ENCODE measurements at regions not wholly inside any gene's neighbourhood (a gene's known extent, or its start where the extent isn't known, plus 50 kb on each side); places are given as distances from the start of the nearest gene placed in this dataset.

DNA sequence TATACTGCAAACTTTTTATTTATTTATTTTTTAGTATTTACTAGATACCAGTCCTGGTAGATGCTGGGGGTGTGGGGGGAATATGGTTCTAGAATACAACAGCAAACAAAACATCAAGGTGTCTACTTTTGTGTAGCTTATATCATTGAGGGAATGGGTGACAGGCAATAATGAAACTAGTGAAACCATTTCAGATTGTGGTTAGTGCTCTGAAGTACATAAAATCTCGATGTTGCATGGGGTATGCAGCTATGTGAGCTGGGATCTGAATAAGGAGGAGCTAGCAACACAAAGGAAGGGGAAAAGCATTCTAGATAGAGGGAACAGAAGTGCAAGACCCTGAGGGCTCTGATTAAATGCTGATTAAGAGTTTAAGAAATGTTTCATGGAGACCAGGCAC lies 103.5 kb downstream of the WT1 start:
- TF ChIP-seq ZNF17 (CRISPR knock-in tag; IDR thresholded peaks at IDR 0.05) (no peak), ZNF30 (CRISPR knock-in tag; IDR thresholded peaks at IDR 0.05) (no peak), CHCHD3 (CRISPR knock-in tag; IDR thresholded peaks at IDR 0.05) (no peak), NFE2 (CRISPR knock-in tag; IDR thresholded peaks at IDR 0.05) (no peak), ZNF816 (CRISPR knock-in tag; IDR thresholded peaks at IDR 0.05; ENCODE audit: borderline replicate concordance) (no peak), MED1 (CRISPR knock-in tag; IDR thresholded peaks at IDR 0.05) (no peak), POLR2A (IDR thresholded peaks at IDR 0.05; ENCODE audit: insufficient read depth in 1 of 2, low read depth in 2 of 2, low read length in 2 of 2) (no peak), CEBPB (IDR thresholded peaks at IDR 0.05; ENCODE audit: borderline replicate concordance, low read depth, low read length) (no peak), ZNF709 (CRISPR knock-in tag; IDR thresholded peaks at IDR 0.05) (no peak), KAT8 (CRISPR knock-in tag; IDR thresholded peaks at IDR 0.05) (no peak)
- TF ChIP-seq, protein P1, sequence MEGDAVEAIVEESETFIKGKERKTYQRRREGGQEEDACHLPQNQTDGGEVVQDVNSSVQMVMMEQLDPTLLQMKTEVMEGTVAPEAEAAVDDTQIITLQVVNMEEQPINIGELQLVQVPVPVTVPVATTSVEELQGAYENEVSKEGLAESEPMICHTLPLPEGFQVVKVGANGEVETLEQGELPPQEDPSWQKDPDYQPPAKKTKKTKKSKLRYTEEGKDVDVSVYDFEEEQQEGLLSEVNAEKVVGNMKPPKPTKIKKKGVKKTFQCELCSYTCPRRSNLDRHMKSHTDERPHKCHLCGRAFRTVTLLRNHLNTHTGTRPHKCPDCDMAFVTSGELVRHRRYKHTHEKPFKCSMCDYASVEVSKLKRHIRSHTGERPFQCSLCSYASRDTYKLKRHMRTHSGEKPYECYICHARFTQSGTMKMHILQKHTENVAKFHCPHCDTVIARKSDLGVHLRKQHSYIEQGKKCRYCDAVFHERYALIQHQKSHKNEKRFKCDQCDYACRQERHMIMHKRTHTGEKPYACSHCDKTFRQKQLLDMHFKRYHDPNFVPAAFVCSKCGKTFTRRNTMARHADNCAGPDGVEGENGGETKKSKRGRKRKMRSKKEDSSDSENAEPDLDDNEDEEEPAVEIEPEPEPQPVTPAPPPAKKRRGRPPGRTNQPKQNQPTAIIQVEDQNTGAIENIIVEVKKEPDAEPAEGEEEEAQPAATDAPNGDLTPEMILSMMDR (CRISPR knock-in tag; IDR thresholded peaks at IDR 0.05) = no peak
